OCI-LY1 (cell line): ENCODE measurements at regions not wholly inside any gene's neighbourhood (a gene's known extent, or its start where the extent isn't known, plus 50 kb on each side); places are given as distances from the start of the nearest gene placed in this dataset.

Experiments used
- H2AFZ ChIP-seq: fragments of 200-600 bp; sonication (generic), shearing (Covaris generic); 2 replicates; pipeline ENCODE4 v1.6.0; 2014; ENCODE audit warnings: antibody characterized with exemption, mild to moderate bottlenecking, low read length
- H3F3A ChIP-seq: fragments of 200-600 bp; sonication (generic), shearing (Covaris generic); 2 replicates; pipeline ENCODE4 v1.6.0; 2014; ENCODE audit warnings: mild to moderate bottlenecking, antibody characterized with exemption, low read length, moderate library complexity; ENCODE audit not compliant: insufficient read depth
- H3K27ac ChIP-seq: fragments of 200-600 bp; sonication (generic); 2 replicates; pipeline ENCODE4 v1.5.1; 2014; ENCODE audit warnings: low read length, mixed run types, mild to moderate bottlenecking, low read depth; ENCODE audit not compliant: poor library complexity, severe bottlenecking
- H3K27me3 ChIP-seq: fragments of 200-600 bp; sonication (generic); 2 replicates; pipeline ENCODE4 v1.6.0; 2014; ENCODE audit warnings: antibody characterized with exemption, mild to moderate bottlenecking, low read length, moderate library complexity; ENCODE audit not compliant: insufficient read depth
- H3K36me3 ChIP-seq: fragments of 200-600 bp; sonication (generic); 2 replicates; pipeline ENCODE4 v1.6.1; 2014; ENCODE audit warnings: mild to moderate bottlenecking, antibody characterized with exemption, low read length, moderate library complexity, mixed read lengths; ENCODE audit not compliant: insufficient read depth
- H3K4me1 ChIP-seq: fragments of 200-600 bp; sonication (generic); 2 replicates; pipeline ENCODE4 v1.5.1; 2014; ENCODE audit warnings: mild to moderate bottlenecking, low read length, moderate library complexity; ENCODE audit not compliant: insufficient read depth, severe bottlenecking
- H3K4me2 ChIP-seq: fragments of 200-600 bp; sonication (generic), shearing (Covaris generic); 2 replicates; pipeline ENCODE4 v1.6.1; 2014; ENCODE audit warnings: low read length
- H3K4me3 ChIP-seq: fragments of 200-600 bp; sonication (generic); 2 replicates; pipeline ENCODE4 v1.5.1; 2014; ENCODE audit warnings: low read length, low read depth, mild to moderate bottlenecking, mixed read lengths; ENCODE audit not compliant: poor library complexity, severe bottlenecking
- H3K79me2 ChIP-seq: fragments of 200-600 bp; shearing (Covaris generic); 2 replicates; pipeline ENCODE4 v1.6.1; 2016; ENCODE audit warnings: mixed run types, low read length, mixed read lengths; ENCODE audit not compliant: insufficient read depth
- H3K9ac ChIP-seq: fragments of 200-600 bp; sonication (generic), shearing (Covaris generic); 2 replicates; pipeline ENCODE4 v1.6.1; 2014; ENCODE audit warnings: mild to moderate bottlenecking, low read length, mixed read lengths
- H3K9me2 ChIP-seq: fragments of 200-600 bp; sonication (generic), shearing (Covaris generic); 2 replicates; pipeline ENCODE4 v1.6.1; 2014; ENCODE audit warnings: low read depth, mild to moderate bottlenecking, low read length, mixed read lengths
- H3K9me3 ChIP-seq: fragments of 200-600 bp; shearing (Covaris generic); 2 replicates; pipeline ENCODE4 v1.6.1; 2014; ENCODE audit warnings: low read length, mixed read lengths
- H4K20me1 ChIP-seq: fragments of 200-600 bp; sonication (generic), shearing (Covaris generic); 2 replicates; pipeline ENCODE4 v1.6.0; 2016; ENCODE audit warnings: mild to moderate bottlenecking, low read length; ENCODE audit not compliant: insufficient read depth
- EZH2 ChIP-seq: fragments of 200-600 bp; sonication (generic), shearing (Covaris generic); IDR thresholded peaks from 2 replicates; pipeline ENCODE4 v1.8.0; 2017; ENCODE audit warnings: borderline replicate concordance, mixed run types, mild to moderate bottlenecking, antibody characterized with exemption, low read length, moderate library complexity, mixed read lengths
- TF ChIP-seq, protein P1 (sequence below): fragments of 200-600 bp; sonication (generic), shearing (Covaris generic); IDR thresholded peaks from 2 replicates; pipeline ENCODE4 v1.5.1; 2017; ENCODE audit warnings: mild to moderate bottlenecking, antibody characterized with exemption, low read length, moderate library complexity, mixed read lengths

DNA sequence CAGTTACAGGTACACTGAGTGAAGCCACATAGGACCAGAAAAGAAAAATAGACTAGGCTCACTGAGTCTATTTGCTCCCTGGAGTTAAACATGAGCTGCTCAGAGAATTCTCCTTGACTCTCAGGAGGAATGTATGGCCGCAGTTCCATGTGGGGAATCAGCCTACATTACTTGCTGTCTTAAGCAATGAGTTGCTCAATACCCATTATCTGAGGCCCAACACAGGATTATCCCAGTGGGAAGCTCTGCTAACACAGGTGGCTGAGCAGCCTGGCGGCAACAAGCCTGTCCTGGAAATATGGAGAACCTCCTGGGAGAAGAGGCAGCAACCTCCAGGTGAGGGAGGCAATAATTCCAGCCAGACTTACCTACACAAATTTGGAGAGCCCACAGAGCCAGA is 177.5 kb upstream of the NREP start:
- no peaks in the 10 kb centered on the region for H3K4me1 ChIP-seq
- H4K20me1 ChIP-seq = no peaks in the 10 kb centered on the region
- no peaks in the 10 kb centered on the region; the same call in 1 of the 2 replicates for H3K27me3 ChIP-seq
- no peak overlapping the region for H2AFZ ChIP-seq
- H3K79me2 ChIP-seq = no peaks in the 10 kb centered on the region
- H3F3A ChIP-seq = no peaks in the 10 kb centered on the region
- H3K9me3 ChIP-seq = no peaks in the 10 kb centered on the region
- H3K36me3 ChIP-seq = no peaks in the 10 kb centered on the region
- H3K4me3 ChIP-seq = no peak overlapping the region
- no peaks in the 10 kb centered on the region for H3K9me2 ChIP-seq
- no peak for TF ChIP-seq EZH2
- TF ChIP-seq, protein P1, sequence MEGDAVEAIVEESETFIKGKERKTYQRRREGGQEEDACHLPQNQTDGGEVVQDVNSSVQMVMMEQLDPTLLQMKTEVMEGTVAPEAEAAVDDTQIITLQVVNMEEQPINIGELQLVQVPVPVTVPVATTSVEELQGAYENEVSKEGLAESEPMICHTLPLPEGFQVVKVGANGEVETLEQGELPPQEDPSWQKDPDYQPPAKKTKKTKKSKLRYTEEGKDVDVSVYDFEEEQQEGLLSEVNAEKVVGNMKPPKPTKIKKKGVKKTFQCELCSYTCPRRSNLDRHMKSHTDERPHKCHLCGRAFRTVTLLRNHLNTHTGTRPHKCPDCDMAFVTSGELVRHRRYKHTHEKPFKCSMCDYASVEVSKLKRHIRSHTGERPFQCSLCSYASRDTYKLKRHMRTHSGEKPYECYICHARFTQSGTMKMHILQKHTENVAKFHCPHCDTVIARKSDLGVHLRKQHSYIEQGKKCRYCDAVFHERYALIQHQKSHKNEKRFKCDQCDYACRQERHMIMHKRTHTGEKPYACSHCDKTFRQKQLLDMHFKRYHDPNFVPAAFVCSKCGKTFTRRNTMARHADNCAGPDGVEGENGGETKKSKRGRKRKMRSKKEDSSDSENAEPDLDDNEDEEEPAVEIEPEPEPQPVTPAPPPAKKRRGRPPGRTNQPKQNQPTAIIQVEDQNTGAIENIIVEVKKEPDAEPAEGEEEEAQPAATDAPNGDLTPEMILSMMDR = no peak
- no peak overlapping the region for H3K27ac ChIP-seq
- no peak overlapping the region for H3K9ac ChIP-seq
- no peak overlapping the region for H3K4me2 ChIP-seq

DNA sequence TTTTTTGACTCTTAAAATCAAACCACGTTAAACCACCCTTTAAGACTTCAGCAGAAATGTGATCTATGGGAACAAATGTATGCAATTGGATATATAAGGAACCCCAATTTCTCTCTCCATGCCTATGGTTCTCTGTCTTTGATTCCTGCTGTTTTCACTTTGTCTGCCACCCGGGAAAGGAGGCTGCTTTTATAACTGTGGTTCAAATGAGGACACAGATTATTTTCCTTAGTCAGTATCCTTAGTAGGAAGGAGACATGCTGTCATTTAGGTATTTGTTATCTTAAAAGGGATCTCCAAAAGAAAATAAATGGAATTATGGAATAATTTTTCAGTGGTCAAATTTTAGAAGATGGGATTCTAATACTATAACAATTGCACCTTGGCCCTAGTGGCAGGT is 176.1 kb upstream of the NREP start:
- Histone ChIP-seq H3K9ac (no peak overlapping the region), H3K4me3 (no peak overlapping the region), H3K4me1 (no peaks in the 10 kb centered on the region), H3K36me3 (no peaks in the 10 kb centered on the region), H3K4me2 (no peak overlapping the region), H2AFZ (no peak overlapping the region), H3K27ac (no peak overlapping the region), H4K20me1 (no peaks in the 10 kb centered on the region), H3K9me3 (no peaks in the 10 kb centered on the region), H3K27me3 (no peaks in the 10 kb centered on the region; the same call in 1 of the 2 replicates), H3F3A (no peaks in the 10 kb centered on the region), H3K9me2 (no peaks in the 10 kb centered on the region), H3K79me2 (no peaks in the 10 kb centered on the region)
- TF ChIP-seq, protein P1 = no peak
- no peak for TF ChIP-seq EZH2

DNA sequence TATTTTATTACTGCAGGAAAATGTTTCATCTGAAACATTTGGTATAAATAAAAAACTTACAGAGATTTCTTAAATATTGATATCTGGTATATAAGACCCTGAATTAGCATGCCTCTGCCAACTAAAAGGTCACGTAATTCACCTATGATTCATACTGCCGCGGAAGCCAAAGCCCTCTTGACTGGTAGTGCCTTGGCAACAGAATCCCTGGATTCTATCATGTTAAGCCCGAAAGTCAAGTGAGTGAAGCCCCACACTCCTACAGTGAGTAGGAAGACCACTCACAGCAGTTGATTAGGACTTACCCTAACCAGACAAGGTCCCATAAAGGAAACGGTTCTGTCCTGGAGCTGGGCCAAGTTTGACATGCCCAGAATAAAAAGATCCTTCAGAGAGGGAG is 175.6 kb upstream of the NREP start:
- no peaks in the 10 kb centered on the region for H3K4me1 ChIP-seq
- H3K4me2 ChIP-seq = no peak overlapping the region
- H3K36me3 ChIP-seq = no peaks in the 10 kb centered on the region
- H3F3A ChIP-seq = no peaks in the 10 kb centered on the region
- H3K27me3 ChIP-seq = no peaks in the 10 kb centered on the region; the same call in 1 of the 2 replicates
- no peaks in the 10 kb centered on the region for H3K9me3 ChIP-seq
- H3K9ac ChIP-seq = no peak overlapping the region
- no peaks in the 10 kb centered on the region for H3K9me2 ChIP-seq
- no peak overlapping the region for H2AFZ ChIP-seq
- no peak for TF ChIP-seq EZH2
- TF ChIP-seq, protein P1 = no peak
- H3K27ac ChIP-seq = no peak overlapping the region
- no peaks in the 10 kb centered on the region for H4K20me1 ChIP-seq
- H3K79me2 ChIP-seq = no peaks in the 10 kb centered on the region
- H3K4me3 ChIP-seq = no peak overlapping the region
